ENCODE measurements at regions not wholly inside any gene's neighbourhood (a gene's known extent, or its start where the extent isn't known, plus 50 kb on each side); places are given as distances from the start of the nearest gene placed in this dataset.

DNA sequence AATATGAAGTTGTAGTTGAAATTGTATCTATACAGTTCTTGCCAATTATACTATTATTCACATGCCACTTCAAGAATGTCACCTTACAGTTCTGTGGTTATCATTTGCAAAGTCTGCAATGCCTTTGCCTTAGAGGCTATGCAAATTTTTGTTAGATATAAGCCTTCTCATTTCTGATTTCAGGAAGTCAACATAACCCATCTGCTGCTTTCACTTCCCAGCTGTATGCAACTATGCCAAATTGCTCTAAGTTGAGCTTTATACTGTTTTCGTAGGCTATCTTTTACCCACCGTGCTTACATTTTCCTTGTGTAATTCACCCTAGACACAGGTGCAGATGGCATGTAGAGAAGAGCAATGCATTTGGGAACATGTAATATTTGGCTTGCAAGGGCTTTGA lies 1083.0 kb downstream of the CDH9 start:
- Histone ChIP-seq H3K27me3 (no peaks in the 10 kb centered on the region), H3K27ac (no peak overlapping the region), H3K4me1 (no peaks in the 10 kb centered on the region), H3K36me3 (no peaks in the 10 kb centered on the region), H3K4me3 (no peak overlapping the region), H3K9me3 (peaks cover 0 to 3% of the 10 kb centered on the region in 2 donors)
- no peak for TF ChIP-seq POLR2AphosphoS5 (IDR thresholded peaks at IDR 0.05)
- TF ChIP-seq, protein P1, sequence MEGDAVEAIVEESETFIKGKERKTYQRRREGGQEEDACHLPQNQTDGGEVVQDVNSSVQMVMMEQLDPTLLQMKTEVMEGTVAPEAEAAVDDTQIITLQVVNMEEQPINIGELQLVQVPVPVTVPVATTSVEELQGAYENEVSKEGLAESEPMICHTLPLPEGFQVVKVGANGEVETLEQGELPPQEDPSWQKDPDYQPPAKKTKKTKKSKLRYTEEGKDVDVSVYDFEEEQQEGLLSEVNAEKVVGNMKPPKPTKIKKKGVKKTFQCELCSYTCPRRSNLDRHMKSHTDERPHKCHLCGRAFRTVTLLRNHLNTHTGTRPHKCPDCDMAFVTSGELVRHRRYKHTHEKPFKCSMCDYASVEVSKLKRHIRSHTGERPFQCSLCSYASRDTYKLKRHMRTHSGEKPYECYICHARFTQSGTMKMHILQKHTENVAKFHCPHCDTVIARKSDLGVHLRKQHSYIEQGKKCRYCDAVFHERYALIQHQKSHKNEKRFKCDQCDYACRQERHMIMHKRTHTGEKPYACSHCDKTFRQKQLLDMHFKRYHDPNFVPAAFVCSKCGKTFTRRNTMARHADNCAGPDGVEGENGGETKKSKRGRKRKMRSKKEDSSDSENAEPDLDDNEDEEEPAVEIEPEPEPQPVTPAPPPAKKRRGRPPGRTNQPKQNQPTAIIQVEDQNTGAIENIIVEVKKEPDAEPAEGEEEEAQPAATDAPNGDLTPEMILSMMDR (IDR thresholded peaks at IDR 0.05): no peak
- no peak for TF ChIP-seq POLR2A (IDR thresholded peaks at IDR 0.05)
- TF ChIP-seq EP300 (IDR thresholded peaks at IDR 0.05; ENCODE audit: low read depth): no peak
- intact Hi-C loops (cut with DNase I; ENCODE audit: low total_unique reads) (no loop called here), in situ Hi-C loops (cut with MboI; ENCODE audit: low pct_ligation_motif_present in 1 of 4, low pct_unique_long_range_greater_than_20kb in 1 of 4, low sequenced_read_pairs in 3 of 4) (no loop called here)
- DNase-seq: no peak
- WGBS, 2 donors (ENCODE audit: low coverage in 1 of 2): 70 to 76% methylated on average over 2 of the region's 2 CpGs

- 60 to 62% methylated on average over 1 to 4 of the region's 4 CpGs for WGBS, 2 donors (ENCODE audit: low coverage in 1 of 2)
- intact Hi-C loops (cut with DNase I; ENCODE audit: low total_unique reads): no loop called here
- DNase-seq: no peak
- H3K27ac ChIP-seq: no peak overlapping the region
- peaks cover 0 to 3% of the 10 kb centered on the region in 2 donors for H3K9me3 ChIP-seq
- H3K36me3 ChIP-seq: no peaks in the 10 kb centered on the region
- in situ Hi-C loops (cut with MboI; ENCODE audit: low pct_ligation_motif_present in 1 of 4, low pct_unique_long_range_greater_than_20kb in 1 of 4, low sequenced_read_pairs in 3 of 4): no loop called here
- H3K4me1 ChIP-seq: no peaks in the 10 kb centered on the region
- H3K4me3 ChIP-seq: no peak overlapping the region
- H3K27me3 ChIP-seq: no peaks in the 10 kb centered on the region
- TF ChIP-seq POLR2A (IDR thresholded peaks at IDR 0.05) (no peak), POLR2AphosphoS5 (IDR thresholded peaks at IDR 0.05) (no peak)
Observed at GRCh38 chr5:25950681-25951080, 1087.7 kb downstream of the CDH9 start.

- intact Hi-C loops (cut with DNase I; ENCODE audit: low total_unique reads): no loop called here
- no peaks in the 10 kb centered on the region for H3K36me3 ChIP-seq
- TF ChIP-seq, protein P1 (IDR thresholded peaks at IDR 0.05): no peak
- TF ChIP-seq POLR2AphosphoS5 (IDR thresholded peaks at IDR 0.05) (no peak), POLR2A (IDR thresholded peaks at IDR 0.05) (no peak), EP300 (IDR thresholded peaks at IDR 0.05; ENCODE audit: low read depth) (no peak)
- no peak overlapping the region for H3K4me3 ChIP-seq
- H3K9me3 ChIP-seq: peaks cover 0 to 3% of the 10 kb centered on the region in 2 donors
- in situ Hi-C loops (cut with MboI; ENCODE audit: low pct_ligation_motif_present in 1 of 4, low pct_unique_long_range_greater_than_20kb in 1 of 4, low sequenced_read_pairs in 3 of 4): no loop called here
- H3K27me3 ChIP-seq: no peaks in the 10 kb centered on the region
- WGBS, 2 donors (ENCODE audit: low coverage in 1 of 2): 87 to 91% methylated on average over 4 of the region's 4 CpGs
- no peak for DNase-seq
- H3K27ac ChIP-seq: no peak overlapping the region
- H3K4me1 ChIP-seq: no peaks in the 10 kb centered on the region
Observed at GRCh38 chr5:25948278-25948677, 1090.1 kb downstream of the CDH9 start.

DNA sequence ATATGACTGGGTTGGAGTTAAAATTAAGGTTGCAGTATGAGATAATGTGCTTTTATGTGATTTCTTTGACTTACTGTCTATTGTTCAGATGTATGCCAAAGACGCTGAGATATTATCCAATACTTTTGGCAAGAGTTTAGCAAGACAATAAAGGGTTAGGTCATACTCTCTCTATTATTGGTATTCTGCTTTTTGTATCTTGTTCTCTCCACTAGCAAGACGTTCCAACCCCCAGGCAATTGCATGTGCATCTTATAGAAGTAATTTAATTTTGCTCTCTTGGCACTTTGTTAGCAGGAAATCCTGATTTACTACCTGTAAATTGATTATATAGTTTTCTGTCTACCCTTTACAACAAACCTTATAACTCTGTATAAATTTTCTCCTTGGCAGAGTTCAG lies 1093.6 kb downstream of the CDH9 start:
- in situ Hi-C loops (cut with MboI; ENCODE audit: low pct_ligation_motif_present in 1 of 4, low pct_unique_long_range_greater_than_20kb in 1 of 4, low sequenced_read_pairs in 3 of 4) (no loop called here), intact Hi-C loops (cut with DNase I; ENCODE audit: low total_unique reads) (no loop called here)
- Histone ChIP-seq H3K36me3 (no peaks in the 10 kb centered on the region), H3K27me3 (no peaks in the 10 kb centered on the region), H3K9me3 (peaks cover 0 to 3% of the 10 kb centered on the region in 2 donors), H3K4me3 (no peak overlapping the region), H3K27ac (no peak overlapping the region), H3K4me1 (no peaks in the 10 kb centered on the region)
- DNase-seq: no peak
- TF ChIP-seq POLR2A (IDR thresholded peaks at IDR 0.05): no peak
- TF ChIP-seq, protein P1 (IDR thresholded peaks at IDR 0.05): no peak
- no peak for TF ChIP-seq EP300 (IDR thresholded peaks at IDR 0.05; ENCODE audit: low read depth)
- WGBS, 2 donors (ENCODE audit: low coverage in 1 of 2): 25 to 57% methylated on average over 2 of the region's 2 CpGs

DNA sequence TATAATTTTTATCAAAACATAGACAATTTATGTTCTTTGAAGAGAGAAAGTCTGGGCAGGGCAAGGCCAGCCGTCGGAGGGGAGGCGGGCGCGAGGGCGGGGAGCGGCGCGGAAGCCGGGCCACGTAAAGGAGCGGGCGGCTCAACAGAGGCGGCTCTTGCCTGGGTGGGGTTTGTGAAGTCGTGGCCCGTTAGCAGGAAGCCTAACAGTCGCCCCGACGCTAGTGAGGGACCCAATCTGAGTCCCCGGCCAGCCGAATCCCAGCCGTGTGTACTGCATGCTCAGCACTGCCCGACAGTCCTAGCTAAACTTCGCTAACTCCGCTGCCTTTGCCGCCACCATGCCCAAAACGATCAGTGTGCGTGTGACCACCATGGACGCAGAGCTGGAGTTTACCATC lies 1129.2 kb downstream of the CDH9 start:
- intact Hi-C loops (cut with DNase I; ENCODE audit: low total_unique reads): no loop called here
- TF ChIP-seq POLR2A (IDR thresholded peaks at IDR 0.05) (no peak), EP300 (IDR thresholded peaks at IDR 0.05; ENCODE audit: low read depth) (no peak), POLR2AphosphoS5 (IDR thresholded peaks at IDR 0.05) (no peak)
- TF ChIP-seq, protein P1 (IDR thresholded peaks at IDR 0.05): no peak
- in situ Hi-C loops (cut with MboI; ENCODE audit: low pct_ligation_motif_present in 1 of 4, low pct_unique_long_range_greater_than_20kb in 1 of 4, low sequenced_read_pairs in 3 of 4): no loop called here
- Histone ChIP-seq H3K9me3 (no peaks in the 10 kb centered on the region), H3K4me3 (no peak overlapping the region), H3K27me3 (no peaks in the 10 kb centered on the region), H3K4me1 (no peaks in the 10 kb centered on the region), H3K36me3 (no peaks in the 10 kb centered on the region), H3K27ac (no peak overlapping the region)
- 80 to 94% methylated on average over 16 to 29 of the region's 29 CpGs for WGBS, 2 donors (ENCODE audit: low coverage in 1 of 2)
- DNase-seq: no peak
